OCI-LY1 (cell line): ENCODE measurements at regions not wholly inside any gene's neighbourhood (a gene's known extent, or its start where the extent isn't known, plus 50 kb on each side); places are given as distances from the start of the nearest gene placed in this dataset.

Source experiments
- H2AFZ ChIP-seq: fragments of 200-600 bp; sonication (generic), shearing (Covaris generic); 2 replicates; pipeline ENCODE4 v1.6.0; 2014; ENCODE audit warnings: antibody characterized with exemption, mild to moderate bottlenecking, low read length
- H3F3A ChIP-seq: fragments of 200-600 bp; sonication (generic), shearing (Covaris generic); 2 replicates; pipeline ENCODE4 v1.6.0; 2014; ENCODE audit warnings: mild to moderate bottlenecking, antibody characterized with exemption, low read length, moderate library complexity; ENCODE audit not compliant: insufficient read depth
- H3K27ac ChIP-seq: fragments of 200-600 bp; sonication (generic); 2 replicates; pipeline ENCODE4 v1.5.1; 2014; ENCODE audit warnings: low read length, mixed run types, mild to moderate bottlenecking, low read depth; ENCODE audit not compliant: poor library complexity, severe bottlenecking
- H3K27me3 ChIP-seq: fragments of 200-600 bp; sonication (generic); 2 replicates; pipeline ENCODE4 v1.6.0; 2014; ENCODE audit warnings: antibody characterized with exemption, mild to moderate bottlenecking, low read length, moderate library complexity; ENCODE audit not compliant: insufficient read depth
- H3K36me3 ChIP-seq: fragments of 200-600 bp; sonication (generic); 2 replicates; pipeline ENCODE4 v1.6.1; 2014; ENCODE audit warnings: mild to moderate bottlenecking, antibody characterized with exemption, low read length, moderate library complexity, mixed read lengths; ENCODE audit not compliant: insufficient read depth
- H3K4me1 ChIP-seq: fragments of 200-600 bp; sonication (generic); 2 replicates; pipeline ENCODE4 v1.5.1; 2014; ENCODE audit warnings: mild to moderate bottlenecking, low read length, moderate library complexity; ENCODE audit not compliant: insufficient read depth, severe bottlenecking
- H3K4me2 ChIP-seq: fragments of 200-600 bp; sonication (generic), shearing (Covaris generic); 2 replicates; pipeline ENCODE4 v1.6.1; 2014; ENCODE audit warnings: low read length
- H3K4me3 ChIP-seq: fragments of 200-600 bp; sonication (generic); 2 replicates; pipeline ENCODE4 v1.5.1; 2014; ENCODE audit warnings: low read length, low read depth, mild to moderate bottlenecking, mixed read lengths; ENCODE audit not compliant: poor library complexity, severe bottlenecking
- H3K79me2 ChIP-seq: fragments of 200-600 bp; shearing (Covaris generic); 2 replicates; pipeline ENCODE4 v1.6.1; 2016; ENCODE audit warnings: mixed run types, low read length, mixed read lengths; ENCODE audit not compliant: insufficient read depth
- H3K9ac ChIP-seq: fragments of 200-600 bp; sonication (generic), shearing (Covaris generic); 2 replicates; pipeline ENCODE4 v1.6.1; 2014; ENCODE audit warnings: mild to moderate bottlenecking, low read length, mixed read lengths
- H3K9me2 ChIP-seq: fragments of 200-600 bp; sonication (generic), shearing (Covaris generic); 2 replicates; pipeline ENCODE4 v1.6.1; 2014; ENCODE audit warnings: low read depth, mild to moderate bottlenecking, low read length, mixed read lengths
- H3K9me3 ChIP-seq: fragments of 200-600 bp; shearing (Covaris generic); 2 replicates; pipeline ENCODE4 v1.6.1; 2014; ENCODE audit warnings: low read length, mixed read lengths
- H4K20me1 ChIP-seq: fragments of 200-600 bp; sonication (generic), shearing (Covaris generic); 2 replicates; pipeline ENCODE4 v1.6.0; 2016; ENCODE audit warnings: mild to moderate bottlenecking, low read length; ENCODE audit not compliant: insufficient read depth
- CTCF ChIP-seq: fragments of 200-600 bp; sonication (generic), shearing (Covaris generic); IDR thresholded peaks from 2 replicates; pipeline ENCODE4 v1.5.1; 2017; ENCODE audit warnings: mild to moderate bottlenecking, antibody characterized with exemption, low read length, moderate library complexity, mixed read lengths
- EZH2 ChIP-seq: fragments of 200-600 bp; sonication (generic), shearing (Covaris generic); IDR thresholded peaks from 2 replicates; pipeline ENCODE4 v1.8.0; 2017; ENCODE audit warnings: borderline replicate concordance, mixed run types, mild to moderate bottlenecking, antibody characterized with exemption, low read length, moderate library complexity, mixed read lengths

GRCh38 chr2:15738225-15738546, 146.5 kb downstream of the DDX1 start:
- H3F3A ChIP-seq: no peaks in the 10 kb centered on the region
- H3K4me1 ChIP-seq: no peaks in the 10 kb centered on the region
- no peak overlapping the region for H3K27ac ChIP-seq
- TF ChIP-seq EZH2 (no peak), CTCF (no peak)
- no peaks in the 10 kb centered on the region for H3K9me3 ChIP-seq
- H3K79me2 ChIP-seq: no peaks in the 10 kb centered on the region
- no peaks in the 10 kb centered on the region for H3K36me3 ChIP-seq
- H2AFZ ChIP-seq: no peak overlapping the region
- H3K4me2 ChIP-seq: no peak overlapping the region
- no peak overlapping the region for H3K9ac ChIP-seq
- no peaks in the 10 kb centered on the region for H4K20me1 ChIP-seq
- no peaks in the 10 kb centered on the region for H3K9me2 ChIP-seq
- H3K4me3 ChIP-seq: no peak overlapping the region
- H3K27me3 ChIP-seq: peaks cover 5% of the 10 kb centered on the region; the same call in 1 of the 2 replicates

GRCh38 chr2:15738943-15739342, 147.3 kb downstream of the DDX1 start:
- Histone ChIP-seq H3K27ac (no peak overlapping the region), H3K4me1 (no peaks in the 10 kb centered on the region), H3K79me2 (no peaks in the 10 kb centered on the region), H3K36me3 (no peaks in the 10 kb centered on the region), H3K4me3 (no peak overlapping the region), H4K20me1 (no peaks in the 10 kb centered on the region), H3K9me3 (no peaks in the 10 kb centered on the region), H3K27me3 (peaks cover 5% of the 10 kb centered on the region; the same call in 1 of the 2 replicates), H3K9me2 (no peaks in the 10 kb centered on the region), H3F3A (no peaks in the 10 kb centered on the region), H2AFZ (no peak overlapping the region), H3K4me2 (no peak overlapping the region), H3K9ac (no peak overlapping the region)
- no peak for TF ChIP-seq CTCF
- no peak for TF ChIP-seq EZH2

- Histone ChIP-seq H3K9me2 (no peaks in the 10 kb centered on the region), H3K4me2 (no peak overlapping the region), H4K20me1 (no peaks in the 10 kb centered on the region), H3K4me3 (no peak overlapping the region), H3F3A (no peaks in the 10 kb centered on the region), H3K79me2 (no peaks in the 10 kb centered on the region), H3K36me3 (no peaks in the 10 kb centered on the region), H3K9ac (no peak overlapping the region), H3K9me3 (no peaks in the 10 kb centered on the region), H3K4me1 (no peaks in the 10 kb centered on the region), H3K27ac (no peak overlapping the region), H3K27me3 (no peaks in the 10 kb centered on the region), H2AFZ (no peak overlapping the region)
- TF ChIP-seq CTCF (no peak), EZH2 (no peak)
These were observed 153.2 kb downstream of the DDX1 start for GRCh38 chr2:15744820-15745219.
